Dendritic cell treated with granulocyte-macrophage colony-stimulating factor and Interleukin-4, amounts not matched to agents 40 ng/mL and 50 ng/mL, for 4 days (primary cell): ENCODE measurements at regions not wholly inside any gene's neighbourhood (a gene's known extent, or its start where the extent isn't known, plus 50 kb on each side); places are given as distances from the start of the nearest gene placed in this dataset.

Experiments used
- H3K27ac Mint-ChIP-seq: one replicate; pipeline ENCODE4 v1.8.0; 2022; ENCODE audit warnings: mild to moderate bottlenecking, mixed read lengths
- H3K27me3 Mint-ChIP-seq: one replicate; pipeline ENCODE4 v1.8.0; 2022; ENCODE audit warnings: mild to moderate bottlenecking, mixed read lengths
- H3K36me3 Mint-ChIP-seq: one replicate; pipeline ENCODE4 v1.8.0; 2022; ENCODE audit warnings: low read depth, mixed read lengths
- H3K4me1 Mint-ChIP-seq: one replicate; pipeline ENCODE4 v1.8.0; 2022; ENCODE audit warnings: low read depth, mixed read lengths
- H3K4me3 Mint-ChIP-seq: one replicate; pipeline ENCODE4 v1.8.0; 2022; ENCODE audit warnings: mild to moderate bottlenecking, moderate library complexity, mixed read lengths
- H3K9me3 Mint-ChIP-seq: one replicate; pipeline ENCODE4 v1.8.0; 2022; ENCODE audit warnings: mixed read lengths
- intact Hi-C: fragments of 100-400 bp; cut with micrococcal nuclease; formaldehyde crosslinking; loops from one replicate; pipeline ENCODE4 v1.15.0; 2022

GRCh38 chr10:78777867-78778266 is 290.9 kb upstream of the ZMIZ1 start:
- Mint-ChIP-seq H3K36me3 (no peaks in the 10 kb centered on the region), H3K27me3 (peaks cover 33% of the 10 kb centered on the region), H3K4me3 (no peak overlapping the region), H3K9me3 (no peaks in the 10 kb centered on the region), H3K4me1 (peaks cover 20% of the 10 kb centered on the region), H3K27ac (no peak overlapping the region)
- intact Hi-C loops, result no loop called here

GRCh38 chr10:78778444-78779338 is 290.1 kb upstream of the ZMIZ1 start:
- intact Hi-C loops, result no loop called here
- peaks cover 22% of the 10 kb centered on the region for H3K4me1 Mint-ChIP-seq
- no peaks in the 10 kb centered on the region for H3K36me3 Mint-ChIP-seq
- no peak overlapping the region for H3K4me3 Mint-ChIP-seq
- H3K9me3 Mint-ChIP-seq, result no peaks in the 10 kb centered on the region
- no peak overlapping the region for H3K27ac Mint-ChIP-seq
- H3K27me3 Mint-ChIP-seq, result peaks cover 37% of the 10 kb centered on the region

GRCh38 chr10:78779339-78779955 is 289.3 kb upstream of the ZMIZ1 start:
- peaks cover 22% of the 10 kb centered on the region for H3K4me1 Mint-ChIP-seq
- no peaks in the 10 kb centered on the region for H3K9me3 Mint-ChIP-seq
- no peak overlapping the region for H3K27ac Mint-ChIP-seq

GRCh38 chr10:78780551-78780961 is 288.2 kb upstream of the ZMIZ1 start:
- Mint-ChIP-seq H3K27ac (no peak overlapping the region), H3K9me3 (no peaks in the 10 kb centered on the region), H3K27me3 (peaks cover 40% of the 10 kb centered on the region), H3K4me3 (no peak overlapping the region), H3K36me3 (no peaks in the 10 kb centered on the region), H3K4me1 (peaks cover 22% of the 10 kb centered on the region)
- intact Hi-C loops, result no loop called here

More at GRCh38 chr10:78779339-78779955, 289.3 kb upstream of the ZMIZ1 start:
- Mint-ChIP-seq H3K27me3 (peaks cover 38% of the 10 kb centered on the region), H3K36me3 (no peaks in the 10 kb centered on the region), H3K4me3 (no peak overlapping the region)
- intact Hi-C loops, result no loop called here

- Mint-ChIP-seq H3K4me3 (no peak overlapping the region), H3K27me3 (peaks cover 36% of the 10 kb centered on the region), H3K36me3 (no peaks in the 10 kb centered on the region), H3K9me3 (no peaks in the 10 kb centered on the region), H3K4me1 (peaks cover 19% of the 10 kb centered on the region), H3K27ac (no peak overlapping the region)
- intact Hi-C loops, result no loop called here
Observed at GRCh38 chr10:78781251-78781913, 287.4 kb upstream of the ZMIZ1 start.

- intact Hi-C loops, result no loop called here
- peaks cover 13% of the 10 kb centered on the region for H3K4me1 Mint-ChIP-seq
- no peaks in the 10 kb centered on the region for H3K9me3 Mint-ChIP-seq
- H3K27ac Mint-ChIP-seq, result no peak overlapping the region
- no peaks in the 10 kb centered on the region for H3K36me3 Mint-ChIP-seq
- no peak overlapping the region for H3K4me3 Mint-ChIP-seq
- H3K27me3 Mint-ChIP-seq, result peaks cover 38% of the 10 kb centered on the region
Observed at GRCh38 chr10:78781991-78782390, 286.8 kb upstream of the ZMIZ1 start.

GRCh38 chr10:78782441-78782840 is 286.3 kb upstream of the ZMIZ1 start:
- Mint-ChIP-seq H3K4me3 (no peak overlapping the region), H3K4me1 (peaks cover 9% of the 10 kb centered on the region), H3K9me3 (no peaks in the 10 kb centered on the region), H3K27ac (peak overlapping the region; percentile 39), H3K36me3 (no peaks in the 10 kb centered on the region), H3K27me3 (peaks cover 34% of the 10 kb centered on the region)
- intact Hi-C loops, result no loop called here

GRCh38 chr10:78783753-78784152 is 285.0 kb upstream of the ZMIZ1 start:
- no peaks in the 10 kb centered on the region for H3K36me3 Mint-ChIP-seq
- no peak overlapping the region for H3K4me3 Mint-ChIP-seq
- peaks cover 8% of the 10 kb centered on the region for H3K4me1 Mint-ChIP-seq
- H3K9me3 Mint-ChIP-seq, result no peaks in the 10 kb centered on the region
- no peak overlapping the region for H3K27ac Mint-ChIP-seq
- H3K27me3 Mint-ChIP-seq, result peaks cover 22% of the 10 kb centered on the region
- intact Hi-C loops, result no loop called here

GRCh38 chr10:78784546-78784945 is 284.2 kb upstream of the ZMIZ1 start:
- Mint-ChIP-seq H3K36me3 (no peaks in the 10 kb centered on the region), H3K27me3 (peaks cover 19% of the 10 kb centered on the region)

GRCh38 chr10:78785066-78785465 is 283.7 kb upstream of the ZMIZ1 start:
- Mint-ChIP-seq H3K36me3 (no peaks in the 10 kb centered on the region), H3K4me3 (no peak overlapping the region), H3K27me3 (peaks cover 18% of the 10 kb centered on the region), H3K27ac (no peak overlapping the region), H3K9me3 (no peaks in the 10 kb centered on the region), H3K4me1 (peaks cover 8% of the 10 kb centered on the region)
- intact Hi-C loops, result no loop called here

More at GRCh38 chr10:78784546-78784945, 284.2 kb upstream of the ZMIZ1 start:
- no peaks in the 10 kb centered on the region for H3K9me3 Mint-ChIP-seq
- intact Hi-C loops, result no loop called here
- peaks cover 8% of the 10 kb centered on the region for H3K4me1 Mint-ChIP-seq
- H3K4me3 Mint-ChIP-seq, result no peak overlapping the region
- H3K27ac Mint-ChIP-seq, result no peak overlapping the region

GRCh38 chr10:78785991-78786390 is 282.8 kb upstream of the ZMIZ1 start:
- Mint-ChIP-seq H3K4me3 (no peak overlapping the region), H3K27me3 (peaks cover 17% of the 10 kb centered on the region), H3K9me3 (no peaks in the 10 kb centered on the region), H3K27ac (no peak overlapping the region), H3K4me1 (peaks cover 8% of the 10 kb centered on the region), H3K36me3 (no peaks in the 10 kb centered on the region)
- intact Hi-C loops, result no loop called here

GRCh38 chr10:78787125-78787524 is 281.6 kb upstream of the ZMIZ1 start:
- intact Hi-C loops, result no loop called here
- no peaks in the 10 kb centered on the region for H3K9me3 Mint-ChIP-seq
- peaks cover 20% of the 10 kb centered on the region for H3K27me3 Mint-ChIP-seq
- H3K4me1 Mint-ChIP-seq, result peaks cover 8% of the 10 kb centered on the region
- no peaks in the 10 kb centered on the region for H3K36me3 Mint-ChIP-seq
- H3K27ac Mint-ChIP-seq, result no peak overlapping the region
- H3K4me3 Mint-ChIP-seq, result no peak overlapping the region

GRCh38 chr10:78794736-78795455 is 273.9 kb upstream of the ZMIZ1 start:
- intact Hi-C loops, result no loop called here
- Mint-ChIP-seq H3K9me3 (no peaks in the 10 kb centered on the region), H3K4me1 (no peaks in the 10 kb centered on the region), H3K4me3 (no peak overlapping the region), H3K36me3 (no peaks in the 10 kb centered on the region), H3K27ac (no peak overlapping the region), H3K27me3 (peaks cover 22% of the 10 kb centered on the region)
